OCI-LY3 (cell line): ENCODE measurements at regions not wholly inside any gene's neighbourhood (a gene's known extent, or its start where the extent isn't known, plus 50 kb on each side); places are given as distances from the start of the nearest gene placed in this dataset.

Experiments used
- H2AFZ ChIP-seq: fragments of 200-600, 300-600 bp; shearing (Covaris generic); 2 replicates; pipeline ENCODE4 v1.6.0; 2014; ENCODE audit warnings: antibody characterized with exemption, low read depth, low read length
- H3K27ac ChIP-seq: fragments of 200-600, 300-600 bp; sonication (generic); 2 replicates; pipeline ENCODE4 v1.5.1; 2014; ENCODE audit warnings: mild to moderate bottlenecking, low read length, moderate library complexity, mixed read lengths
- H3K27me3 ChIP-seq: fragments of 200-600, 300-600 bp; sonication (generic); 2 replicates; pipeline ENCODE4 v1.6.1; 2014; ENCODE audit warnings: low read depth, low read length, mixed read lengths
- H3K36me3 ChIP-seq: fragments of 200-600, 300-600 bp; sonication (generic); replicated peaks from 2 replicates; pipeline ENCODE3; 2014; ENCODE audit warnings: low read depth, low read length, mixed read lengths
- H3K4me1 ChIP-seq: fragments of 300-600, 200-600 bp; sonication (generic); 2 replicates; pipeline ENCODE4 v1.6.1; 2014; ENCODE audit warnings: low read length, mixed read lengths
- H3K4me2 ChIP-seq: fragments of 200-600, 300-600 bp; sonication (generic); 2 replicates; pipeline ENCODE4 v1.6.1; 2014; ENCODE audit warnings: low read length, mixed read lengths
- H3K4me3 ChIP-seq: fragments of 300-600, 200-600 bp; sonication (generic); 2 replicates; pipeline ENCODE4 v1.5.1; 2014; ENCODE audit warnings: antibody characterized with exemption, mild to moderate bottlenecking, low read length, moderate library complexity
- H3K79me2 ChIP-seq: fragments of 300-600, 200-600 bp; shearing (Covaris generic); 2 replicates; pipeline ENCODE4 v1.6.1; 2014; ENCODE audit warnings: mild to moderate bottlenecking, low read length, mixed read lengths
- H3K9ac ChIP-seq: fragments of 300-600, 200-600 bp; shearing (Covaris generic); 2 replicates; pipeline ENCODE4 v1.6.0; 2014; ENCODE audit warnings: mild to moderate bottlenecking, low read length, moderate library complexity
- H3K9me3 ChIP-seq: fragments of 200-600, 300-600 bp; shearing (Covaris generic); 2 replicates; pipeline ENCODE4 v1.6.1; 2014; ENCODE audit warnings: low read length, mixed read lengths; ENCODE audit not compliant: insufficient read depth
- H4K20me1 ChIP-seq: fragments of 200-600, 300-600 bp; sonication (generic); 2 replicates; pipeline ENCODE4 v1.6.1; 2016; ENCODE audit warnings: low read length, mixed read lengths; ENCODE audit not compliant: insufficient read depth
- CTCF ChIP-seq: fragments of 200-600, 300-600 bp; sonication (generic); IDR thresholded peaks from 2 replicates; pipeline ENCODE4 v1.5.1; 2014; ENCODE audit warnings: antibody characterized with exemption, low read length, low read depth
- EZH2phosphoT487 ChIP-seq: fragments of 200-600 bp; shearing (Covaris generic); IDR thresholded peaks from 2 replicates; pipeline ENCODE4 v1.6.1; 2018; ENCODE audit warnings: antibody characterized with exemption, mixed run types, low read depth

GRCh38 chr17:79174193-79174765 lies 99.7 kb downstream of the ENGASE start:
- no peaks in the 10 kb centered on the region for H3K79me2 ChIP-seq
- H3K4me3 ChIP-seq = no peak overlapping the region
- no peaks in the 10 kb centered on the region for H3K9me3 ChIP-seq
- no peaks in the 10 kb centered on the region for H4K20me1 ChIP-seq
- H3K27ac ChIP-seq = no peak overlapping the region
- no peak overlapping the region for H3K4me2 ChIP-seq
- H3K9ac ChIP-seq = no peak overlapping the region
- no peak overlapping the region for H2AFZ ChIP-seq
- no peaks in the 10 kb centered on the region for H3K36me3 ChIP-seq
- 0 out of 2 replicates have a peak, but pooled peaks cover 2% of the 10 kb centered on the region for H3K27me3 ChIP-seq
- TF ChIP-seq EZH2phosphoT487 (no peak), CTCF (no peak)
- no peaks in the 10 kb centered on the region for H3K4me1 ChIP-seq

- no peak for TF ChIP-seq EZH2phosphoT487
- no peak for TF ChIP-seq CTCF
- H3K4me2 ChIP-seq = no peak overlapping the region
- no peak overlapping the region for H3K4me3 ChIP-seq
- H3K9ac ChIP-seq = no peak overlapping the region
- no peak overlapping the region for H3K27ac ChIP-seq
- H3K27me3 ChIP-seq = peaks cover 2% of the 10 kb centered on the region
- no peaks in the 10 kb centered on the region for H3K9me3 ChIP-seq
- H4K20me1 ChIP-seq = no peaks in the 10 kb centered on the region
- no peak overlapping the region for H2AFZ ChIP-seq
- H3K79me2 ChIP-seq = no peaks in the 10 kb centered on the region
- no peaks in the 10 kb centered on the region for H3K36me3 ChIP-seq
- H3K4me1 ChIP-seq = no peaks in the 10 kb centered on the region
Observed at GRCh38 chr17:79171188-79171587, 96.6 kb downstream of the ENGASE start.

DNA sequence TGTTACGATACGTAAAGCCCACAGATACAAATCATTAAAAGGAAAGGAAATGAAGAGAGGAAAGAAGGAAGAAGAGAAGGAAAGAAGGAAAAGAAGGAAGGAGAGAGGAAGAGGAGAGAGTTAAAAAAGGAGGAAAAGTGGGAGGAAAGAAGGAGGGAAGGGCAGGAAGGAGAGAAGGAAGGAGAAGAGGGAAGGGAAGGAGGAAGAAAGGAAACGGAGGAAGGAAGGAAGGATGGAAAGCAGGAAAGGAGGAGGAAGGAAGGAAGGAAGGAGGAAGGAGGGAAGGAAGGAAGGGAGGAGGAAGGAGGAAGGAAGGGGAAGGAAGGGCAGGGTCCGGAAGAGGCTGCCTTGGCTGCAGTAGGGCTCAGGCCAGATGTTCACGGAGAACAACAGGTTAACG lies 95.2 kb downstream of the ENGASE start:
- Histone ChIP-seq H3K9me3 (no peaks in the 10 kb centered on the region), H3K79me2 (no peaks in the 10 kb centered on the region), H3K4me2 (no peak overlapping the region), H4K20me1 (no peaks in the 10 kb centered on the region), H3K27ac (no peak overlapping the region), H3K4me3 (no peak overlapping the region), H3K36me3 (no peaks in the 10 kb centered on the region), H2AFZ (no peak overlapping the region), H3K4me1 (no peaks in the 10 kb centered on the region), H3K9ac (no peak overlapping the region), H3K27me3 (peaks cover 3% of the 10 kb centered on the region)
- no peak for TF ChIP-seq CTCF
- no peak for TF ChIP-seq EZH2phosphoT487

DNA sequence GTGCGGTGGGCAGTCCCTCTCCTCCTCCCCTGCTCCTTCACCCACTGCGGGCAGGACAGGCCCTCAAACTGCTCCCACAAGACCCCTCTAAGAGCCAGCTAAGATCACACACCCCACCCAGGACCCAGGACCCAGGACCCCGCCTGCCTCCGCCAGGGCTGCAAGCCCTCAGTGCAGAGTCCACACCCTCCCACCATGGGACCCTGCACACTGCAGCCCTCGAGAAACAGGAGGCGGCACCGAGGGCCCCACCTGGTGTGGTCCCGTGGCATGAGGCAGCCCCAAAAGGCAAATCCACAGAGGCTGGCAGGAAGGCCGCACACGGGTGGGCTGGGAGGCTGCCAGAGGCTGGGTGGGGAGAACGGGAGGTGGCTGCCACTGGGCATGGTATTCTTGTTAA lies 94.7 kb downstream of the ENGASE start:
- H3K27ac ChIP-seq = no peak overlapping the region
- H3K4me1 ChIP-seq = no peaks in the 10 kb centered on the region
- H3K27me3 ChIP-seq = peaks cover 3% of the 10 kb centered on the region
- no peaks in the 10 kb centered on the region for H3K9me3 ChIP-seq
- no peak overlapping the region for H3K4me2 ChIP-seq
- no peaks in the 10 kb centered on the region for H3K79me2 ChIP-seq
- TF ChIP-seq EZH2phosphoT487 (no peak), CTCF (no peak)
- H3K4me3 ChIP-seq = no peak overlapping the region
- H2AFZ ChIP-seq = no peak overlapping the region
- H3K9ac ChIP-seq = no peak overlapping the region
- no peaks in the 10 kb centered on the region for H4K20me1 ChIP-seq
- H3K36me3 ChIP-seq = no peaks in the 10 kb centered on the region
